ENCODE measurements at regions not wholly inside any gene's neighbourhood (a gene's known extent, or its start where the extent isn't known, plus 50 kb on each side); places are given as distances from the start of the nearest gene placed in this dataset.

DNA sequence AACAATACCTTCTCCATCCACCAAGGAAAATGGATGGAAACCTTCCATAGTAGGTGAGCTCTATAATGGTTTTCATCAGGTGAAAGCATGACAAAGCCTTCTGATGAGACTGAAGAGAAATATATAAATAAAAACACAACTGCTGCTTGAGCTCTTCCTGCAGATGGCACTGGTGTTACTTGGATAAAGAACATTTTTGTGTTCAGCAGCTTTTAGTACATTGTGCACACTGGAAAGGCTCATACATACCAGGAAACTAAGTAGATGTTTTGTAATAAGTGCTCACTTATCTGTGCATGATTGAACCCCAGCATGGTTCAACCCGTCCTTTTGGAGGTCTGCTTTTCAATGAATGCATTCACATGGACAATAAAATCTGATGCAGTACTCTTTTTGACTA, 357.3 kb upstream of the MIS18BP1 start:
- no peaks in the 10 kb centered on the region for H3K36me3 ChIP-seq (ENCODE audit: insufficient read depth, low read length, poor library complexity, severe bottlenecking)
- no peak overlapping the region for H3K4me3 ChIP-seq (ENCODE audit: low read depth, low read length, poor library complexity, severe bottlenecking)
- no peak overlapping the region for H3K27ac ChIP-seq (ENCODE audit: low read depth, low read length, poor library complexity, severe bottlenecking)
- intact Hi-C loops (cut with micrococcal nuclease; ENCODE audit: unreplicated experiment) = no loop called here
- TF ChIP-seq EZH2 (IDR thresholded peaks at IDR 0.05; ENCODE audit: borderline replicate concordance, low read depth, low read length, poor library complexity, severe bottlenecking) = no peak
- TF ChIP-seq, protein P1, sequence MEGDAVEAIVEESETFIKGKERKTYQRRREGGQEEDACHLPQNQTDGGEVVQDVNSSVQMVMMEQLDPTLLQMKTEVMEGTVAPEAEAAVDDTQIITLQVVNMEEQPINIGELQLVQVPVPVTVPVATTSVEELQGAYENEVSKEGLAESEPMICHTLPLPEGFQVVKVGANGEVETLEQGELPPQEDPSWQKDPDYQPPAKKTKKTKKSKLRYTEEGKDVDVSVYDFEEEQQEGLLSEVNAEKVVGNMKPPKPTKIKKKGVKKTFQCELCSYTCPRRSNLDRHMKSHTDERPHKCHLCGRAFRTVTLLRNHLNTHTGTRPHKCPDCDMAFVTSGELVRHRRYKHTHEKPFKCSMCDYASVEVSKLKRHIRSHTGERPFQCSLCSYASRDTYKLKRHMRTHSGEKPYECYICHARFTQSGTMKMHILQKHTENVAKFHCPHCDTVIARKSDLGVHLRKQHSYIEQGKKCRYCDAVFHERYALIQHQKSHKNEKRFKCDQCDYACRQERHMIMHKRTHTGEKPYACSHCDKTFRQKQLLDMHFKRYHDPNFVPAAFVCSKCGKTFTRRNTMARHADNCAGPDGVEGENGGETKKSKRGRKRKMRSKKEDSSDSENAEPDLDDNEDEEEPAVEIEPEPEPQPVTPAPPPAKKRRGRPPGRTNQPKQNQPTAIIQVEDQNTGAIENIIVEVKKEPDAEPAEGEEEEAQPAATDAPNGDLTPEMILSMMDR (conservative IDR thresholded peaks at IDR 0.05; ENCODE audit: low read depth, low read length) = 0 out of 2 replicates have a peak, but pooled peaks have one; percentile 13
- no peaks in the 10 kb centered on the region for H3K4me1 ChIP-seq (ENCODE audit: insufficient read depth, low read length, poor library complexity, severe bottlenecking)
- no peaks in the 10 kb centered on the region for H3K9me3 ChIP-seq (ENCODE audit: low read depth, low read length, poor library complexity, severe bottlenecking)
- peak; percentile 1 for DNase-seq (ENCODE audit: low spot score)
- CTCF ChIA-PET = no interaction called here
- H3K27me3 ChIP-seq (replicated peaks; ENCODE audit: insufficient read depth, low read depth, low read length, poor library complexity) = no peaks in the 10 kb centered on the region
- POLR2A ChIA-PET (ENCODE audit: low non-redundant PET) = no interaction called here
- no TSS peak for BruUV-seq (replicated peaks)

DNA sequence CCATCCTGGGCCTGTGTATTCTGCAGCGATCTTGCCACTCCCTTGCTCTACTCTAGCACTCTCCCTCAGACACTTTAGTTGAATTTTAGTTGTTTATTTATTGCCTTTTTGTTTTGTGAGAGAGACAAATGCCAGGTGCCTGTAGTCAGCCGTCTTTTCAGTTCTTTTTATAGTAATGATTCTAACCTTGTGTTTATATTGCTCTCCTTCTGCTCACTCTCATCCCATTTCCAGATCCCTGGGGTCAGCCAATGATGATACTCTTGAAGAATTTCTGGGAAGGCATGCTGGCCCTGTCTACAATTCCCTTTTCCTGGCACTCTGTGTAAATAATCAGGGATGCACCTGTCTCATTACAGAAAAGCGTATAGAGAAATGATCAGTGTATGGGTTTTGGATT, 334.1 kb upstream of the MIS18BP1 start:
- CTCF ChIA-PET = no interaction called here
- no TSS peak for BruUV-seq (replicated peaks)
- no peak overlapping the region for H3K27ac ChIP-seq (ENCODE audit: low read depth, low read length, poor library complexity, severe bottlenecking)
- intact Hi-C loops (cut with micrococcal nuclease; ENCODE audit: unreplicated experiment) = no loop called here
- no peak for TF ChIP-seq EZH2 (IDR thresholded peaks at IDR 0.05; ENCODE audit: borderline replicate concordance, low read depth, low read length, poor library complexity, severe bottlenecking)
- TF ChIP-seq, protein P1 (conservative IDR thresholded peaks at IDR 0.05; ENCODE audit: low read depth, low read length) = no peak
- no peak for DNase-seq (ENCODE audit: low spot score)
- H3K36me3 ChIP-seq (ENCODE audit: insufficient read depth, low read length, poor library complexity, severe bottlenecking) = no peaks in the 10 kb centered on the region
- no peaks in the 10 kb centered on the region for H3K4me1 ChIP-seq (ENCODE audit: insufficient read depth, low read length, poor library complexity, severe bottlenecking)
- H3K9me3 ChIP-seq (ENCODE audit: low read depth, low read length, poor library complexity, severe bottlenecking) = no peaks in the 10 kb centered on the region
- no peaks in the 10 kb centered on the region for H3K27me3 ChIP-seq (replicated peaks; ENCODE audit: insufficient read depth, low read depth, low read length, poor library complexity)
- POLR2A ChIA-PET (ENCODE audit: low non-redundant PET) = no interaction called here
- no peak overlapping the region for H3K4me3 ChIP-seq (ENCODE audit: low read depth, low read length, poor library complexity, severe bottlenecking)

DNA sequence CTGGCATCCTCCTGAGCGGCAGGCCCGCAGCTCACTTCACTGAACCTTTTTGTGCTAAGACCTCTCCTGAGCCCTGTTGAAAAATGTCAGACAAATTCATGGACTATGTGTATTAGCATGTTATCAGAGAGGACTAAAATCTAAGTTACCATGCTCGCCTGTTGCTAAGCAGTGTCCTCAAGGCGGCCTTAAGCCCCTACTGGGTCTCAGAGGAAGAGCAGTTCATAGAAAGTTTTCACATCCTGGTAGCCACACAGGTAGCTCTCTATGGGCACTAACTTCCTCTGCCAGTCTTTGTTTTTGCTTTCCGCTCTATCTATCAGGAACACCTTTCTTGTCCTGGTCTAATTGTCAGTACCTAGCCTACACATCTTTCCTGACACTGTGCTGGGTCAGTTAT, 306.6 kb upstream of the MIS18BP1 start:
- Histone ChIP-seq H3K27ac (ENCODE audit: low read depth, low read length, poor library complexity, severe bottlenecking) (no peak overlapping the region), H3K9me3 (ENCODE audit: low read depth, low read length, poor library complexity, severe bottlenecking) (peaks cover 4% of the 10 kb centered on the region), H3K36me3 (ENCODE audit: insufficient read depth, low read length, poor library complexity, severe bottlenecking) (no peaks in the 10 kb centered on the region), H3K27me3 (replicated peaks; ENCODE audit: insufficient read depth, low read depth, low read length, poor library complexity) (no peaks in the 10 kb centered on the region), H3K4me1 (ENCODE audit: insufficient read depth, low read length, poor library complexity, severe bottlenecking) (no peaks in the 10 kb centered on the region), H3K4me3 (ENCODE audit: low read depth, low read length, poor library complexity, severe bottlenecking) (no peak overlapping the region)
- ChIA-PET CTCF (no interaction called here), POLR2A (ENCODE audit: low non-redundant PET) (no interaction called here)
- TF ChIP-seq, protein P1 (conservative IDR thresholded peaks at IDR 0.05; ENCODE audit: low read depth, low read length) = no peak
- TF ChIP-seq EZH2 (IDR thresholded peaks at IDR 0.05; ENCODE audit: borderline replicate concordance, low read depth, low read length, poor library complexity, severe bottlenecking) = no peak
- DNase-seq (ENCODE audit: low spot score) = no peak
- BruUV-seq (replicated peaks) = no TSS peak
- intact Hi-C loops (cut with micrococcal nuclease; ENCODE audit: unreplicated experiment) = no loop called here

All from A673 (cell line).